Neural cell (in vitro differentiated cells): ENCODE measurements at regions not wholly inside any gene's neighbourhood (a gene's known extent, or its start where the extent isn't known, plus 50 kb on each side); places are given as distances from the start of the nearest gene placed in this dataset.

ENCODE experiments used
- H2AFZ ChIP-seq: fragments of 200-600, 300-800 bp; sonication (generic), shearing (Covaris generic); 2 replicates; pipeline ENCODE4 v1.6.0; 2014; ENCODE audit warnings: low read depth, mild to moderate bottlenecking, antibody characterized with exemption, low read length, moderate library complexity
- H3F3A ChIP-seq: fragments of 200-600 bp; shearing (Covaris generic); 2 replicates; pipeline ENCODE4 v1.6.1; 2016; ENCODE audit warnings: mild to moderate bottlenecking, moderate library complexity, mixed read lengths, antibody characterized with exemption, low read length; ENCODE audit not compliant: insufficient read depth, poor library complexity, severe bottlenecking
- H3K27ac ChIP-seq: fragments of 200-600, 300-800 bp; sonication (generic), shearing (Covaris generic); 2 replicates; pipeline ENCODE4 v1.5.1; 2014; ENCODE audit warnings: mild to moderate bottlenecking, low read length, moderate library complexity
- H3K27me3 ChIP-seq: fragments of 300-800, 200-600 bp; sonication (generic), shearing (Covaris generic); 2 replicates; pipeline ENCODE4 v1.6.0; 2014; ENCODE audit warnings: mild to moderate bottlenecking, low read depth, low read length, moderate library complexity; ENCODE audit not compliant: insufficient read depth
- H3K36me3 ChIP-seq: fragments of 300-800, 200-600 bp; sonication (generic), shearing (Covaris generic); 2 replicates; pipeline ENCODE4 v1.5.1; 2014; ENCODE audit warnings: mild to moderate bottlenecking, antibody characterized with exemption, low read length, moderate library complexity; ENCODE audit not compliant: insufficient read depth
- H3K4me2 ChIP-seq: fragments of 300-800, 200-600 bp; sonication (generic), shearing (Covaris generic); 2 replicates; pipeline ENCODE4 v1.6.0; 2014; ENCODE audit warnings: mild to moderate bottlenecking, low read length
- H3K4me3 ChIP-seq: fragments of 300-800, 200-600 bp; sonication (generic), shearing (Covaris generic); 2 replicates; pipeline ENCODE4 v1.5.1; 2014; ENCODE audit warnings: mild to moderate bottlenecking, low read length, moderate library complexity
- H3K79me2 ChIP-seq: fragments of 200-600 bp; shearing (Covaris generic); replicated peaks from 2 replicates; pipeline ENCODE4 v1.6.0; 2014; ENCODE audit warnings: mild to moderate bottlenecking, low read length, moderate library complexity; ENCODE audit not compliant: insufficient read depth
- H3K9ac ChIP-seq: fragments of 300-800, 200-600 bp; sonication (generic), shearing (Covaris generic); 2 replicates; pipeline ENCODE4 v1.6.1; 2016; ENCODE audit warnings: mild to moderate bottlenecking, low read length, mixed read lengths
- H3K9me2 ChIP-seq: fragments of 200-600 bp; shearing (Covaris generic); 2 replicates; pipeline ENCODE4 v1.6.1; 2016; ENCODE audit warnings: mild to moderate bottlenecking, low read length, mixed read lengths; ENCODE audit not compliant: insufficient read depth
- H3K9me3 ChIP-seq: fragments of 200-600, 300-800 bp; sonication (generic), shearing (Covaris generic); 2 replicates; pipeline ENCODE4 v1.6.1; 2016; ENCODE audit warnings: mild to moderate bottlenecking, mixed run types, low read length, moderate library complexity, mixed read lengths
- H4K20me1 ChIP-seq: fragments of 200-600 bp; shearing (Covaris generic); 2 replicates; pipeline ENCODE4 v1.6.1; 2016; ENCODE audit warnings: mild to moderate bottlenecking, mixed run types; ENCODE audit not compliant: insufficient read depth
- EP300 ChIP-seq: fragments of 450-650 bp; conservative IDR thresholded peaks from 2 replicates; pipeline ENCODE4 v1.6.1; 2014; ENCODE audit warnings: antibody characterized with exemption, mild to moderate bottlenecking, moderate library complexity; ENCODE audit not compliant: poor library complexity, severe bottlenecking
- EZH2 ChIP-seq: fragments of 200-600, 300-800 bp; shearing (Covaris generic), sonication (generic); IDR thresholded peaks from 2 replicates; pipeline ENCODE4 v1.6.1; 2014; ENCODE audit warnings: antibody characterized with exemption, low read length, borderline replicate concordance, mild to moderate bottlenecking; ENCODE audit not compliant: insufficient read depth, poor library complexity, severe bottlenecking
- MXI1 ChIP-seq: fragments of 450-650 bp; conservative IDR thresholded peaks from 2 replicates; pipeline ENCODE4 v1.6.1; 2014; ENCODE audit warnings: antibody characterized with exemption, mild to moderate bottlenecking; ENCODE audit not compliant: poor library complexity, severe bottlenecking
- POLR2AphosphoS5 ChIP-seq: IDR thresholded peaks from 2 replicates; pipeline ENCODE4 v1.6.1; 2012
- RAD21 ChIP-seq: fragments of 450-650 bp; conservative IDR thresholded peaks from 2 replicates; pipeline ENCODE4 v1.6.1; 2014; ENCODE audit warnings: antibody characterized with exemption, mild to moderate bottlenecking, moderate library complexity
- REST ChIP-seq: IDR thresholded peaks from 2 replicates; pipeline ENCODE4 v1.6.1; 2012; ENCODE audit warnings: borderline replicate concordance
- SMC3 ChIP-seq: fragments of 450-650 bp; conservative IDR thresholded peaks from 2 replicates; pipeline ENCODE4 v1.6.1; 2014; ENCODE audit warnings: antibody characterized with exemption, mild to moderate bottlenecking, moderate library complexity; ENCODE audit not compliant: poor library complexity
- TAF1 ChIP-seq: IDR thresholded peaks from 2 replicates; pipeline ENCODE4 v1.6.1; 2012; ENCODE audit warnings: low read depth
- TF ChIP-seq, protein P1 (sequence below): fragments of 450-650 bp; IDR thresholded peaks from 2 replicates; pipeline ENCODE4 v1.5.1; 2014; ENCODE audit warnings: antibody characterized with exemption, mild to moderate bottlenecking, moderate library complexity; ENCODE audit not compliant: poor library complexity, severe bottlenecking

GRCh38 chr11:97201743-97202612 is 812.2 kb downstream of the JRKL start:
- Histone ChIP-seq H3K9me2 (no peaks in the 10 kb centered on the region), H3K4me2 (no peak overlapping the region), H3K9me3 (no peaks in the 10 kb centered on the region), H4K20me1 (no peaks in the 10 kb centered on the region), H3F3A (no peaks in the 10 kb centered on the region), H3K36me3 (no peaks in the 10 kb centered on the region), H3K27ac (no peak overlapping the region), H2AFZ (no peak overlapping the region), H3K79me2 (no peaks in the 10 kb centered on the region), H3K27me3 (no peaks in the 10 kb centered on the region), H3K4me3 (no peak overlapping the region), H3K9ac (no peak overlapping the region)
- TF ChIP-seq, protein P1, sequence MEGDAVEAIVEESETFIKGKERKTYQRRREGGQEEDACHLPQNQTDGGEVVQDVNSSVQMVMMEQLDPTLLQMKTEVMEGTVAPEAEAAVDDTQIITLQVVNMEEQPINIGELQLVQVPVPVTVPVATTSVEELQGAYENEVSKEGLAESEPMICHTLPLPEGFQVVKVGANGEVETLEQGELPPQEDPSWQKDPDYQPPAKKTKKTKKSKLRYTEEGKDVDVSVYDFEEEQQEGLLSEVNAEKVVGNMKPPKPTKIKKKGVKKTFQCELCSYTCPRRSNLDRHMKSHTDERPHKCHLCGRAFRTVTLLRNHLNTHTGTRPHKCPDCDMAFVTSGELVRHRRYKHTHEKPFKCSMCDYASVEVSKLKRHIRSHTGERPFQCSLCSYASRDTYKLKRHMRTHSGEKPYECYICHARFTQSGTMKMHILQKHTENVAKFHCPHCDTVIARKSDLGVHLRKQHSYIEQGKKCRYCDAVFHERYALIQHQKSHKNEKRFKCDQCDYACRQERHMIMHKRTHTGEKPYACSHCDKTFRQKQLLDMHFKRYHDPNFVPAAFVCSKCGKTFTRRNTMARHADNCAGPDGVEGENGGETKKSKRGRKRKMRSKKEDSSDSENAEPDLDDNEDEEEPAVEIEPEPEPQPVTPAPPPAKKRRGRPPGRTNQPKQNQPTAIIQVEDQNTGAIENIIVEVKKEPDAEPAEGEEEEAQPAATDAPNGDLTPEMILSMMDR = no peak
- TF ChIP-seq MXI1 (no peak), EZH2 (no peak), TAF1 (no peak), REST (no peak), RAD21 (no peak), POLR2AphosphoS5 (no peak), SMC3 (no peak), EP300 (no peak)

- H3K4me2 ChIP-seq = no peak overlapping the region
These were observed 812.9 kb downstream of the JRKL start for GRCh38 chr11:97202613-97203292.

More at GRCh38 chr11:97202613-97203292, 812.9 kb downstream of the JRKL start:
- Histone ChIP-seq H3K36me3 (no peaks in the 10 kb centered on the region), H3K9me3 (no peaks in the 10 kb centered on the region), H2AFZ (no peak overlapping the region), H3K9me2 (no peaks in the 10 kb centered on the region), H3K79me2 (no peaks in the 10 kb centered on the region), H3K9ac (no peak overlapping the region), H3F3A (no peaks in the 10 kb centered on the region), H3K27me3 (no peaks in the 10 kb centered on the region), H3K27ac (no peak overlapping the region), H3K4me3 (no peak overlapping the region), H4K20me1 (no peaks in the 10 kb centered on the region)
- TF ChIP-seq TAF1 (no peak), POLR2AphosphoS5 (no peak), REST (no peak), SMC3 (no peak), EP300 (no peak), RAD21 (no peak), MXI1 (no peak), EZH2 (no peak)
- TF ChIP-seq, protein P1 = no peak
